SK-N-SH (cell line): ENCODE measurements at regions not wholly inside any gene's neighbourhood (a gene's known extent, or its start where the extent isn't known, plus 50 kb on each side); places are given as distances from the start of the nearest gene placed in this dataset.

Source experiments
- CTCF ChIA-PET: fragments of 300-600, 350-600 bp; formaldehyde crosslinking; extraction: SDS; loops from one replicate; lab custom pipeline; 2021; lab: Yijun Ruan, JAX
- POLR2A ChIA-PET: fragments of 350-600 bp; sonication (Branson Sonifier 250); formaldehyde crosslinking; extraction: SDS; loops from one replicate; lab custom pipeline; 2020; ENCODE audit warnings: antibody characterized with exemption, inconsistent platforms; lab: Yijun Ruan, JAX
- DNase-seq: peaks from one replicate; pipeline ENCODE4 v3.0.0; 2012
- H2AFZ ChIP-seq: fragments of 200-600 bp; sonication (generic); 2 replicates; pipeline ENCODE4 v1.8.1; 2016; ENCODE audit warnings: antibody characterized with exemption, mild to moderate bottlenecking, low read depth
- H3F3A ChIP-seq: fragments of 200-600 bp; sonication (generic); replicated peaks from 2 replicates; pipeline ENCODE3; 2016; ENCODE audit warnings: antibody characterized with exemption, mild to moderate bottlenecking; ENCODE audit not compliant: insufficient read depth
- H3K27ac ChIP-seq, 2 experiments: fragments of 200-500 bp in 1 of 2; fragments of 200-600 bp in 1 of 2; sonication (Bioruptor generic) in 1 of 2; sonication (generic), shearing (Covaris generic) in 1 of 2; 2 replicates each; pipeline versions ENCODE4 v1.5.1 to v1.6.1; 2014 to 2016; ENCODE audit warnings: low read depth in 2 of 2, inconsistent platforms in 1 of 2, low read length in 1 of 2, mild to moderate bottlenecking in 1 of 2, mixed read lengths in 1 of 2
- H3K27me3 ChIP-seq: fragments of 200-600 bp; sonication (generic), shearing (Covaris generic); 2 replicates; pipeline ENCODE4 v1.6.1; 2016; ENCODE audit warnings: mixed run types; ENCODE audit not compliant: insufficient read depth
- H3K36me3 ChIP-seq, 2 experiments: fragments of 200-500 bp in 1 of 2; fragments of 200-600 bp in 1 of 2; sonication (Bioruptor generic) in 1 of 2; sonication (generic) in 1 of 2; replicated peaks in 1 of 2; 2 replicates each; pipeline versions ENCODE3 to v1.5.1; 2014 to 2016; ENCODE audit warnings: low read length in 1 of 2, mild to moderate bottlenecking in 1 of 2; ENCODE audit not compliant: insufficient read depth in 2 of 2, control insufficient read depth in 1 of 2
- H3K4me1 ChIP-seq, 2 experiments: fragments of 200-500 bp in 1 of 2; fragments of 200-600 bp in 1 of 2; sonication (Bioruptor generic) in 1 of 2; sonication (generic), shearing (Covaris generic) in 1 of 2; 2 replicates each; pipeline versions ENCODE4 v1.5.1 to v1.6.1; 2014 to 2016; ENCODE audit warnings: low read depth in 1 of 2, low read length in 1 of 2, mixed run types in 1 of 2; ENCODE audit not compliant: insufficient read depth in 2 of 2, control insufficient read depth in 1 of 2
- H3K4me2 ChIP-seq: fragments of 200-600 bp; sonication (generic), shearing (Covaris generic); 2 replicates; pipeline ENCODE4 v1.6.1; 2017; ENCODE audit warnings: mixed run types
- H3K4me3 ChIP-seq, 2 experiments: fragments of 200-500 bp in 1 of 2; fragments of 200-600 bp in 1 of 2; sonication (Bioruptor generic) in 1 of 2; sonication (generic), shearing (Covaris generic) in 1 of 2; 2 replicates each; pipeline versions ENCODE4 v1.5.1 to v1.8.1; 2014 to 2016; ENCODE audit warnings: low read depth in 2 of 2, inconsistent platforms in 1 of 2, low read length in 1 of 2, mild to moderate bottlenecking in 1 of 2, mixed read lengths in 1 of 2, moderate library complexity in 1 of 2
- H3K79me2 ChIP-seq: fragments of 200-600 bp; sonication (generic); 2 replicates; pipeline ENCODE4 v1.8.1; 2017; ENCODE audit warnings: mild to moderate bottlenecking; ENCODE audit not compliant: insufficient read depth
- H3K9ac ChIP-seq: fragments of 200-600 bp; sonication (generic); 2 replicates; pipeline ENCODE4 v1.6.1; 2017; ENCODE audit warnings: mixed run types
- H3K9me2 ChIP-seq: fragments of 200-600 bp; sonication (generic); 2 replicates; pipeline ENCODE4 v1.6.1; 2017; ENCODE audit warnings: mixed run types
- H3K9me3 ChIP-seq: fragments of 200-600 bp; sonication (generic); 2 replicates; pipeline ENCODE4 v1.6.1; 2017; ENCODE audit warnings: mixed run types, mild to moderate bottlenecking, moderate library complexity
- H4K20me1 ChIP-seq: fragments of 200-600 bp; sonication (generic); 2 replicates; pipeline ENCODE4 v1.6.1; 2017; ENCODE audit warnings: mild to moderate bottlenecking, mixed run types; ENCODE audit not compliant: insufficient read depth
- FOXM1 ChIP-seq: IDR thresholded peaks from 2 replicates; pipeline ENCODE4 v1.4.0; 2012; ENCODE audit warnings: low read depth, mild to moderate bottlenecking
- JUND ChIP-seq: IDR thresholded peaks from 2 replicates; pipeline ENCODE4 v1.4.0; 2012
- MAX ChIP-seq: IDR thresholded peaks from 2 replicates; pipeline ENCODE4 v1.4.0; 2012; ENCODE audit warnings: low read depth
- NFIC ChIP-seq: IDR thresholded peaks from 2 replicates; pipeline ENCODE4 v1.4.0; 2012; ENCODE audit warnings: borderline replicate concordance
- NRF1 ChIP-seq: IDR thresholded peaks from 2 replicates; pipeline ENCODE4 v1.6.1; 2012; ENCODE audit warnings: low read depth, mild to moderate bottlenecking, low read length
- PBX3 ChIP-seq: IDR thresholded peaks from 2 replicates; pipeline ENCODE4; 2012
- RXRA ChIP-seq: IDR thresholded peaks from 2 replicates; pipeline ENCODE4 v1.4.0; 2012; ENCODE audit warnings: low read depth, mild to moderate bottlenecking, borderline replicate concordance
- TAF1 ChIP-seq: IDR thresholded peaks from 2 replicates; pipeline ENCODE4 v1.6.1; 2012; ENCODE audit warnings: low read depth, mild to moderate bottlenecking, low read length, moderate library complexity, borderline replicate concordance
- TCF12 ChIP-seq: IDR thresholded peaks from 2 replicates; pipeline ENCODE4 v1.4.0; 2012
- USF2 ChIP-seq: fragments of 150-350 bp; IDR thresholded peaks from 2 replicates; pipeline ENCODE4 v1.6.1; 2017; ENCODE audit warnings: antibody characterized with exemption, low read length, low read depth, borderline replicate concordance
- WGBS: methylation state at CpG from one replicate; pipeline ENCODE4 v1.1.6; 2017; ENCODE audit warnings: low lambda C conversion rate; 5-methylcytosine and 5-hydroxymethylcytosine counted together
- TF ChIP-seq, protein P1 (sequence below): IDR thresholded peaks from 2 replicates; pipeline ENCODE4 v1.4.0; 2012; ENCODE audit warnings: low read depth, borderline replicate concordance

GRCh38 chr10:52633266-52633665 is 139.3 kb downstream of the MBL2 start:
- CTCF ChIA-PET: interaction anchor here (0.6 kb wide), 1 partner anchor 14 kb away, joined by 3 read pairs; no protein-coding TSS in a partner anchor
- Histone ChIP-seq H3K79me2 (no peaks in the 10 kb centered on the region), H3K4me2 (no peak overlapping the region), H3K4me1 (no peaks in the 10 kb centered on the region; a peak in 2 of 4 replicates), H3K36me3 (no peaks in the 10 kb centered on the region), H4K20me1 (no peaks in the 10 kb centered on the region), H3K9me2 (no peaks in the 10 kb centered on the region), H3K9ac (no peak overlapping the region), H3K27me3 (no peaks in the 10 kb centered on the region), H3K27ac (peak overlapping the region in 1 of 2 experiments; percentile 58; a peak in 1 of 4 replicates), H3K4me3 (no peak overlapping the region), H2AFZ (no peak overlapping the region), H3F3A (no peaks in the 10 kb centered on the region), H3K9me3 (no peaks in the 10 kb centered on the region)
- no peak for DNase-seq
- POLR2A ChIA-PET: no interaction called here
- WGBS: 90% methylated on average over 2 of the region's 2 CpGs
- TF ChIP-seq FOXM1: no peak
- no peak for TF ChIP-seq NRF1
- no peak for TF ChIP-seq MAX
- no peak for TF ChIP-seq USF2
- no peak for TF ChIP-seq RXRA
- TF ChIP-seq TAF1: no peak
- TF ChIP-seq, protein P1, sequence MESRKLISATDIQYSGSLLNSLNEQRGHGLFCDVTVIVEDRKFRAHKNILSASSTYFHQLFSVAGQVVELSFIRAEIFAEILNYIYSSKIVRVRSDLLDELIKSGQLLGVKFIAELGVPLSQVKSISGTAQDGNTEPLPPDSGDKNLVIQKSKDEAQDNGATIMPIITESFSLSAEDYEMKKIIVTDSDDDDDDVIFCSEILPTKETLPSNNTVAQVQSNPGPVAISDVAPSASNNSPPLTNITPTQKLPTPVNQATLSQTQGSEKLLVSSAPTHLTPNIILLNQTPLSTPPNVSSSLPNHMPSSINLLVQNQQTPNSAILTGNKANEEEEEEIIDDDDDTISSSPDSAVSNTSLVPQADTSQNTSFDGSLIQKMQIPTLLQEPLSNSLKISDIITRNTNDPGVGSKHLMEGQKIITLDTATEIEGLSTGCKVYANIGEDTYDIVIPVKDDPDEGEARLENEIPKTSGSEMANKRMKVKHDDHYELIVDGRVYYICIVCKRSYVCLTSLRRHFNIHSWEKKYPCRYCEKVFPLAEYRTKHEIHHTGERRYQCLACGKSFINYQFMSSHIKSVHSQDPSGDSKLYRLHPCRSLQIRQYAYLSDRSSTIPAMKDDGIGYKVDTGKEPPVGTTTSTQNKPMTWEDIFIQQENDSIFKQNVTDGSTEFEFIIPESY: no peak
- no peak for TF ChIP-seq PBX3
- no peak for TF ChIP-seq NFIC
- TF ChIP-seq JUND: no peak
- TF ChIP-seq TCF12: no peak

- DNase-seq: no peak
- no peaks in the 10 kb centered on the region for H3K79me2 ChIP-seq
- CTCF ChIA-PET: interaction anchor here (0.6 to 1.4 kb wide), 2 partner anchors 9 kb away, joined by 3 to 4 read pairs; no protein-coding TSS in a partner anchor
These were observed 136.9 kb downstream of the MBL2 start for GRCh38 chr10:52635651-52636050.

More at GRCh38 chr10:52635651-52636050, 136.9 kb downstream of the MBL2 start:
- Histone ChIP-seq H3K36me3 (no peaks in the 10 kb centered on the region), H3K9ac (no peak overlapping the region), H3K9me2 (no peaks in the 10 kb centered on the region), H3K4me3 (no peak overlapping the region), H3K9me3 (no peaks in the 10 kb centered on the region), H2AFZ (no peak overlapping the region), H3K4me2 (no peak overlapping the region), H3K27ac (no peak overlapping the region), H3K27me3 (no peaks in the 10 kb centered on the region), H3K4me1 (peaks cover 0 to 7% of the 10 kb centered on the region in 2 experiments; a peak in 3 of 4 replicates), H3F3A (peaks cover 9% of the 10 kb centered on the region), H4K20me1 (no peaks in the 10 kb centered on the region)
- TF ChIP-seq NRF1: no peak
- POLR2A ChIA-PET: no interaction called here
- WGBS: 79% methylated on average over 1 of the region's 1 CpG
